Epithelial cell of proximal tubule (primary cell): ENCODE measurements at regions not wholly inside any gene's neighbourhood (a gene's known extent, or its start where the extent isn't known, plus 50 kb on each side); places are given as distances from the start of the nearest gene placed in this dataset.

Experiments used
- DNase-seq: peaks from one replicate; pipeline ENCODE4 v3.0.0-alpha.2; 2011; ENCODE audit warnings: low read depth
- H3K4me3 ChIP-seq: 2 replicates; pipeline ENCODE4 v1.5.1; 2011; ENCODE audit warnings: low read depth, mild to moderate bottlenecking, low read length
- CTCF ChIP-seq: conservative IDR thresholded peaks from 2 replicates; pipeline ENCODE4 v1.5.1; 2012; ENCODE audit warnings: low read depth, mild to moderate bottlenecking, low read length

GRCh38 chr5:2193542-2194235 is 311.0 kb upstream of the IRX4 start:
- TF ChIP-seq CTCF = no peak
- no peak for DNase-seq
- no peak overlapping the region for H3K4me3 ChIP-seq

DNA sequence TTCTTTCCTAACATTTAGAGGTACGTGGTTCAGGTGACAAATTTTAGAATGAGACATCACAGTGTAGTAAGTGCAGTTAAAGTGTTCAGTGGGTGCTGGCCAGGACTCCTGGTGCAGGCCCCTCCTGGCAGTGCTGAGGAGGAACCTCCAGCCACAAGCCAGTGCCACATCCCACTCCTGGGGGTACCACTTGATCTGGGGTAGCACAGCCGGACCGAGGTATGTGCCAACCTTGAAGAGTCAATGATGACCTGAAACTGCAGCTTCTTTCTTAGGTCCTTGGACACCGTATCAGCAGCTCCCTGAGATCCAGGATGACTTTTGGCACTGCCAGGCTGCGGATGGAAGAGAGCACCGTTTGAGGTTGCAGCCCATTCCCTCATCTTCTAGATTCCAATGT is 310.4 kb upstream of the IRX4 start:
- no peak for DNase-seq
- no peak for TF ChIP-seq CTCF

DNA sequence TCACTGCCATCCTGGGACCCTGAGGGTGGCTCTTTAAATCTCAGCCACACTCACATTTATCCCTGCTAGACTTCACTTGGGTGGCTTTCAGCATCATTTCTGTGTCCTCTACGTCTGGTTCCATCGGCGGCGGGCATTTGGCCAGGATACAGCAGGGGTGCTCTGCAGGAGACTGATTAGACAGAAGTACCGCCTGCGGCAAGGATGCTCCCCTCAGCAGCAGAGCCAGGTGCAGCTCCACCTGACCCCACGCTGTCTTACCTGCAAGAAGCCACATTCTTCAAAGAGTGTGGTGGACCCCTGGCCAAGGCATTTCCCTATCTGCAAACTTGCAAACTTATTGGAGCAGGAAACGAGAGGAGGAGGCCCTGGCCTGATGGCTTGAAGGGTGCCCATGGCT is 309.8 kb upstream of the IRX4 start:
- no peak for DNase-seq
- no peak for TF ChIP-seq CTCF
- no peak overlapping the region for H3K4me3 ChIP-seq

More for the DNA sequence above, 310.4 kb upstream of the IRX4 start:
- H3K4me3 ChIP-seq = no peak overlapping the region

DNA sequence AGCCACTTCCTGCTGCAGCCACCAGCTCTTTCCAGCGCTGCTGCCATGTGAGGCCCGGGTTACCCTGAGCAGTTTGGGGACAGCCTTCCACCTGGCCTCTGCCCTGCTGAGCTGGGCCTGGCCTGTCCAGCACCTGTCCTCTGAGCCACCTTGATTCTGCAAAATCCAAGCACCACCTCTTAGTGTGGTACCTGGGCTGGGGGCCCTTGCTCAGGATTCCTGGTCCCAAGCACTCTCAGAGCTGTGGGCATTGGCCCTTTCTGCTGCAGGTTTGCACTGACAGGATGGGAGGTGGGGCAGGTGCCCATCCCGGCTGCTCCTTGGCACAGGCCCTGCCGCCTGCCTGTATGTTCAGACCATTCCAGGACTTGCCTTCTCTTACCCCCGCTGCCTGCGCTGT is 309.2 kb upstream of the IRX4 start:
- H3K4me3 ChIP-seq = no peak overlapping the region
- DNase-seq = no peak
- no peak for TF ChIP-seq CTCF

GRCh38 chr5:2190549-2190948 is 307.8 kb upstream of the IRX4 start:
- H3K4me3 ChIP-seq = no peak overlapping the region
- no peak for DNase-seq
- TF ChIP-seq CTCF = no peak

- no peak for DNase-seq
- H3K4me3 ChIP-seq = no peak overlapping the region
- TF ChIP-seq CTCF = no peak
These were observed 305.9 kb upstream of the IRX4 start for GRCh38 chr5:2188661-2189060.

DNA sequence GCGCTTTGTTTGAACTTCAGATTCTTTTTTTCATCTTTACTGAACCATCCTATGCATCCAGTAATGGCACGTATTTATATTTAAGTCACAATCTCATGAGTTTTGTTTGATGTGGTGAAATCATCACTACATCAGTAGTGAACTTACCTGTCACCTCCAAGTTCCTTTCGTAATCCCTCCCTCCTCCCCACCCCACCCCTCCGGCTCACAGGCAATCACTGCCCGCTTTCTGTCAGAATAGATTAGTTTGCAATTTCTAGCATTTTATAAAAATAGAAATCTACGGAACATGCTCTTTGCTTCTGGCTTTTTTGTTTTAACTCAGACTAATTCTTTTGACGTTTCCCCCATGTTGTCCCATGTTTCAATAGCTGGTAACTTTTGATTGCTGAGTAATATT is 305.4 kb upstream of the IRX4 start:
- no peak for TF ChIP-seq CTCF
- H3K4me3 ChIP-seq = no peak overlapping the region
- DNase-seq = no peak
